Endothelial cell of umbilical vein (primary cell): ENCODE measurements at regions not wholly inside any gene's neighbourhood (a gene's known extent, or its start where the extent isn't known, plus 50 kb on each side); places are given as distances from the start of the nearest gene placed in this dataset.

ENCODE experiments used
- CTCF ChIP-seq, 2 donors: IDR thresholded peaks; 1 replicate in 1 of 2; 2 replicates in 1 of 2; pipeline ENCODE4 v1.5.1; 2011; ENCODE audit warnings: low read length in 2 of 2, mild to moderate bottlenecking in 2 of 2, moderate library complexity in 2 of 2, control low read depth in 1 of 2, inconsistent platforms in 1 of 2, low read depth in 1 of 2; ENCODE audit not compliant: insufficient read depth in 1 of 2; ENCODE audit errors: extremely low read depth in 1 of 2
- EZH2 ChIP-seq: IDR thresholded peaks from 2 replicates; pipeline ENCODE4 v1.6.1; 2012; ENCODE audit warnings: borderline replicate concordance, low read depth, mild to moderate bottlenecking, moderate library complexity, low read length, inconsistent platforms; ENCODE audit not compliant: severe bottlenecking
- FOS ChIP-seq: IDR thresholded peaks from 2 replicates; pipeline ENCODE4 v1.6.1; 2011; ENCODE audit warnings: mild to moderate bottlenecking, low read length, moderate library complexity, borderline replicate concordance; ENCODE audit not compliant: insufficient read depth
- POLR2A ChIP-seq: IDR thresholded peaks from 2 replicates; pipeline ENCODE4 v1.6.1; 2012; ENCODE audit warnings: low read depth, mild to moderate bottlenecking, control low read depth, low read length

GRCh38 chr10:91163869-91164474, 56.5 kb upstream of the PCGF5 start:
- TF ChIP-seq CTCF (IDR thresholded peaks at IDR 0.05; ENCODE audit: extremely low read depth in 1 of 2, insufficient read depth in 1 of 2, low read depth in 1 of 2, low read length in 2 of 2): no peak
- TF ChIP-seq EZH2: no peak
- TF ChIP-seq FOS: peak; percentile 92
- no peak for TF ChIP-seq POLR2A
